ENCODE measurements at regions not wholly inside any gene's neighbourhood (a gene's known extent, or its start where the extent isn't known, plus 50 kb on each side); places are given as distances from the start of the nearest gene placed in this dataset.

DNA sequence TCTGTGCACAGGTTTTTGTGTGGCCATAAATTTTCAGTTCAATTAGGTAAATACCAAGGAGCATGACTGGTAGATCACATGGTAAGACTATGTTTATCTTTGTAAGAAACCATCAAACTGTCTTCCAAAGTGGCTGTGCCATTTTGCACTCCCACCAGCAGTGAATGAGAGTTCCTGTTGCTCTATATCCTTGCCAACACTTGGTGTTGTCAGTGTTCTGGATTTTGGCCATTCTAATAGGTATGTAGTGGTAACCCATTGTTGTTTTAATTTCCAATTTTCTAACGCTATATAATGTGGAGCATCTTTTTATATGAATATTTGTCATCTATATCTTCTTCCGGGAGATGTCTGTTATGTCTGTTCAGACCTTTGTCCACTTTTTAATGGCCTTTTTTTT is 51.7 kb upstream of the MED4 start:
- DNase-seq (ENCODE audit: low read depth in 4 of 4, low spot score in 3 of 4): no peak

DNA sequence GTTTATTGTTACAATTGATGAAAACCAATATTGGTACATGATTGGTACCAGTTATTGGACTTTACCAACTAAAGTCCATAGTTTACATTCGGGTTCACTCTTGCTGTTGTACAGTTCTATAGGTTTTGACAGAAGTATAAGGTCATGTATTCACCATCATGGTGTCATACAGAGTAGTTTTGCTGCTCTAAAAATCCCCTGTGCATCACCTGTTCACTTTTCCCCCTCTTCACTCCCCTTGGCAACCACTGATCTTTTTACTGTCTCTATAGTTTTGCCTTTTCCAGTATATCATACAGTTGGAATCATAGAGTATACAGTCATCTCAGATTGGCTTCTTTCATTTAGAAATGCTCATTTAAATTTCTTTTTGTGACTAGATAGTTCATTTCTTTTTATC is 51.2 kb upstream of the MED4 start:
- no peak for DNase-seq (ENCODE audit: low read depth in 4 of 4, low spot score in 3 of 4)

Data from left renal pelvis (tissue), 4 donors.